Testis (tissue), 2 donors: ENCODE measurements at regions not wholly inside any gene's neighbourhood (a gene's known extent, or its start where the extent isn't known, plus 50 kb on each side); places are given as distances from the start of the nearest gene placed in this dataset.

Source experiments
- DNase-seq: peaks from one replicate; pipeline ENCODE4 v3.0.0-alpha.2; 2019
- H3K27ac ChIP-seq, 2 donors: fragments of 200-600 bp; sonication (generic); one replicate each; pipeline ENCODE4 v1.5.1; 2019
- H3K27me3 ChIP-seq: fragments of 200-600 bp; sonication (generic); one replicate; pipeline ENCODE4 v1.5.1; 2019
- H3K36me3 ChIP-seq: fragments of 200-600 bp; sonication (generic); one replicate; pipeline ENCODE4 v1.5.1; 2017; ENCODE audit warnings: low read depth; ENCODE audit errors: missing control alignments
- H3K4me1 ChIP-seq: fragments of 200-600 bp; sonication (generic); one replicate; pipeline ENCODE4 v1.5.1; 2019
- H3K4me3 ChIP-seq, 2 donors: fragments of 200-600 bp; sonication (generic); one replicate each; pipeline ENCODE4 v1.5.1; 2017 to 2019
- H3K9me3 ChIP-seq: fragments of 200-600 bp; sonication (generic); one replicate; pipeline ENCODE4 v1.5.1; 2017
- CTCF ChIP-seq, 3 experiments: fragments of 450-650 bp in 2 of 3; fragments of 200-600 bp in 1 of 3; sonication (generic) in 1 of 3; IDR thresholded peaks; one replicate each; pipeline ENCODE4 v1.5.1; 2016 to 2019; ENCODE audit warnings: antibody characterized with exemption in 3 of 3, mild to moderate bottlenecking in 2 of 3, moderate library complexity in 1 of 3
- POLR2A ChIP-seq: fragments of 450-650 bp; IDR thresholded peaks from one replicate; pipeline ENCODE4 v1.6.1; 2017; ENCODE audit warnings: antibody characterized with exemption, mild to moderate bottlenecking, moderate library complexity
- WGBS, 2 donors: methylation state at CpG; one replicate each; pipeline ENCODE4 v1.1.5; 2018; 5-methylcytosine and 5-hydroxymethylcytosine counted together
- intact Hi-C: fragments of 100-400 bp; cut with DNase I; formaldehyde crosslinking; loops from one replicate; pipeline ENCODE4 v1.15.1; 2023; ENCODE audit warnings: low total_unique reads

DNA sequence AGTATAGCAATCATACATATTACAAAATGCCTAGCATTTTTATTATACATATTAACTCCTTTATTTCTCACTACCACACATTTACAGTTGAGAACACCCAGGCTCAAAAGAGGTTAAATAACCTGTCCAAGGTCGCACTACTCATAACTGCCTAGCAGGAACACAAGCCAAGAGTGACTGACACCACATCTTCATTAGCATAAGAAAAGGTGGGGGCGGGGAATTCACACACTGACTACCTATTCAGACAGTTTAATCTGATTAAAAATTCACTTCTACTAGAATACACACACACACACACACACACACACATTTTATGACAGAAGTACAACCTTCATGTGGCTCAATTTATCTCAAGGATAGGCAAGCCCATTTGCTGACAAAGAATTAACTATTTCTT is 77.8 kb upstream of the CACHD1 start:
- H3K9me3 ChIP-seq, result no peaks in the 10 kb centered on the region
- H3K27me3 ChIP-seq, result no peaks in the 10 kb centered on the region
- no peak overlapping the region for H3K4me3 ChIP-seq
- H3K27ac ChIP-seq, result no peak overlapping the region
- peaks cover 7% of the 10 kb centered on the region for H3K4me1 ChIP-seq
- intact Hi-C loops, result no loop called here
- TF ChIP-seq CTCF (IDR thresholded peaks at IDR 0.05), result no peak
- WGBS, 2 donors, result 81 to 88% methylated on average over 2 of the region's 2 CpGs
- no peaks in the 10 kb centered on the region for H3K36me3 ChIP-seq
- DNase-seq, result no peak

- H3K27me3 ChIP-seq, result no peaks in the 10 kb centered on the region
- intact Hi-C loops, result no loop called here
These were observed 76.1 kb upstream of the CACHD1 start for GRCh38 chr1:64393790-64394189.

GRCh38 chr1:64396817-64397216 is 73.1 kb upstream of the CACHD1 start:
- no peaks in the 10 kb centered on the region for H3K9me3 ChIP-seq
- H3K4me1 ChIP-seq, result no peaks in the 10 kb centered on the region
- intact Hi-C loops, result no loop called here
- DNase-seq, result peak; percentile 19
- no peaks in the 10 kb centered on the region for H3K36me3 ChIP-seq
- WGBS, 2 donors, result 90 to 96% methylated on average over 4 of the region's 4 CpGs
- H3K27ac ChIP-seq, result no peak overlapping the region
- no peak overlapping the region for H3K4me3 ChIP-seq
- no peaks in the 10 kb centered on the region for H3K27me3 ChIP-seq
- TF ChIP-seq POLR2A (no peak), CTCF (IDR thresholded peaks at IDR 0.05) (no peak)

More at GRCh38 chr1:64393790-64394189, 76.1 kb upstream of the CACHD1 start:
- 82 to 93% methylated on average over 2 of the region's 2 CpGs for WGBS, 2 donors
- no peak for TF ChIP-seq POLR2A
- no peak overlapping the region for H3K4me3 ChIP-seq
- no peaks in the 10 kb centered on the region for H3K9me3 ChIP-seq
- DNase-seq, result no peak
- no peak overlapping the region for H3K27ac ChIP-seq
- no peaks in the 10 kb centered on the region for H3K36me3 ChIP-seq
- no peaks in the 10 kb centered on the region for H3K4me1 ChIP-seq

- no peak overlapping the region for H3K4me3 ChIP-seq
- no peaks in the 10 kb centered on the region for H3K36me3 ChIP-seq
- 86 to 89% methylated on average over 2 of the region's 2 CpGs for WGBS, 2 donors
- intact Hi-C loops, result no loop called here
- H3K9me3 ChIP-seq, result no peaks in the 10 kb centered on the region
- no peaks in the 10 kb centered on the region for H3K4me1 ChIP-seq
- H3K27ac ChIP-seq, result no peak overlapping the region
- TF ChIP-seq POLR2A (no peak), CTCF (IDR thresholded peaks at IDR 0.05) (no peak)
- no peaks in the 10 kb centered on the region for H3K27me3 ChIP-seq
- no peak for DNase-seq
These were observed 72.4 kb upstream of the CACHD1 start for GRCh38 chr1:64397541-64397940.

DNA sequence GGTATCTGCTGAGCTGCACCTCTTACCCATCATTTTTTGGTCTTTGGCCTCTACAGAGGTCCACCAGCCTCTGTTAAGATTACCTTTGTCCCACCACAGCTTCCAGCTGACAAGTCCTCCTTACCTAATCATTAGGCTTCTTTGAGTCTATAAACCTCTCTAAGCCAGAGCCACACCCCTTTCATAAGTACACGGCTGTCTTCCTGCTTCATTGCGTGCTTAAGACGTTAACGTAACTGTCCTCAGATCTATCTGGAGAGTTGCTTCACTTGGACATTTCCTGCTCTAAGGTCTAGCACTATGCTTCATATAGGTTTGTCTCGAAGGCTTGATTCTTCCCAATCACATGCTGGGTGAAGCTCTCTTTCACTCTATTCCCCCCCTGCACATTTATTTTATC is 71.0 kb upstream of the CACHD1 start:
- intact Hi-C loops, result no loop called here
- DNase-seq, result no peak
- 88 to 93% methylated on average over 5 of the region's 5 CpGs for WGBS, 2 donors

More for the DNA sequence above, 71.0 kb upstream of the CACHD1 start:
- TF ChIP-seq POLR2A (no peak), CTCF (IDR thresholded peaks at IDR 0.05) (no peak)
- Histone ChIP-seq H3K9me3 (no peaks in the 10 kb centered on the region), H3K36me3 (no peaks in the 10 kb centered on the region), H3K4me1 (no peaks in the 10 kb centered on the region), H3K4me3 (no peak overlapping the region), H3K27ac (no peak overlapping the region), H3K27me3 (no peaks in the 10 kb centered on the region)
